Transverse colon (tissue), 4 donors: ENCODE measurements at regions not wholly inside any gene's neighbourhood (a gene's known extent, or its start where the extent isn't known, plus 50 kb on each side); places are given as distances from the start of the nearest gene placed in this dataset.

ENCODE experiments used
- DNase-seq: peaks from one replicate; pipeline ENCODE4 v3.0.0-alpha.2; 2019
- H3K27ac ChIP-seq, 4 donors: fragments of 200-600 bp; sonication (generic); 2 replicates each; pipeline ENCODE4 v1.5.1; 2016 to 2018; ENCODE audit warnings: inconsistent platforms in 4 of 4
- H3K27me3 ChIP-seq: fragments of 200-600 bp; sonication (generic); 2 replicates; pipeline ENCODE4 v1.5.1; 2017; ENCODE audit warnings: inconsistent platforms
- H3K36me3 ChIP-seq, 4 donors: fragments of 200-600 bp; sonication (generic); 2 replicates each; pipeline ENCODE4 v1.5.1; 2017 to 2019; ENCODE audit warnings: inconsistent platforms in 4 of 4
- H3K4me1 ChIP-seq, 4 donors: fragments of 200-600 bp; sonication (generic); 2 replicates each; pipeline ENCODE4 v1.5.1; 2017 to 2020; ENCODE audit warnings: inconsistent platforms in 4 of 4
- H3K4me3 ChIP-seq, 4 donors: fragments of 200-600 bp; sonication (generic); 1 replicate in 1 of 4; 2 replicates in 3 of 4; pipeline versions ENCODE4 v1.5.1 to v1.6.1; 2017 to 2019; ENCODE audit warnings: inconsistent platforms in 4 of 4
- H3K9me3 ChIP-seq, 2 donors: fragments of 200-600 bp; sonication (generic); 2 replicates each; pipeline ENCODE4 v1.5.1; 2017 to 2019; ENCODE audit warnings: inconsistent platforms in 2 of 2
- CTCF ChIP-seq, 5 experiments: fragments of 200-600 bp in 3 of 5; fragments of 450-650 bp in 2 of 5; sonication (generic) in 3 of 5; IDR thresholded peaks; 1 replicate in 2 of 5; 2 replicates in 3 of 5; pipeline ENCODE4 v1.5.1; 2016 to 2017; ENCODE audit warnings: antibody characterized with exemption in 5 of 5, inconsistent platforms in 3 of 5, mild to moderate bottlenecking in 2 of 5, moderate library complexity in 1 of 5
- EP300 ChIP-seq: sonication (generic); formaldehyde crosslinking; IDR thresholded peaks from one replicate; pipeline ENCODE4 v1.6.1; 2017; ENCODE audit warnings: antibody characterized with exemption, low read depth
- POLR2A ChIP-seq: fragments of 450-650 bp; IDR thresholded peaks from one replicate; pipeline ENCODE4 v1.6.1; 2016; ENCODE audit warnings: antibody characterized with exemption, mild to moderate bottlenecking, moderate library complexity
- POLR2AphosphoS5 ChIP-seq, 3 donors: sonication (generic); formaldehyde crosslinking; IDR thresholded peaks; one replicate each; pipeline ENCODE4 v1.6.1; 2016; ENCODE audit warnings: antibody characterized with exemption in 3 of 3
- WGBS, 2 donors: methylation state at CpG; one replicate each; pipeline ENCODE4 v1.1.5; 2018; ENCODE audit warnings: low coverage in 1 of 2; 5-methylcytosine and 5-hydroxymethylcytosine counted together
- in situ Hi-C, 4 donors: fragments of 200-750 bp; cut with MboI; loops; one replicate each; pipeline versions ENCODE4 v1.15.0 to v1.15.1; 2017; ENCODE audit warnings: low sequenced_read_pairs in 3 of 4, low pct_ligation_motif_present in 1 of 4, low pct_unique_long_range_greater_than_20kb in 1 of 4
- intact Hi-C: fragments of 100-400 bp; cut with DNase I; formaldehyde crosslinking; loops from one replicate; pipeline ENCODE4 v1.15.1; 2023; ENCODE audit warnings: low total_unique reads

DNA sequence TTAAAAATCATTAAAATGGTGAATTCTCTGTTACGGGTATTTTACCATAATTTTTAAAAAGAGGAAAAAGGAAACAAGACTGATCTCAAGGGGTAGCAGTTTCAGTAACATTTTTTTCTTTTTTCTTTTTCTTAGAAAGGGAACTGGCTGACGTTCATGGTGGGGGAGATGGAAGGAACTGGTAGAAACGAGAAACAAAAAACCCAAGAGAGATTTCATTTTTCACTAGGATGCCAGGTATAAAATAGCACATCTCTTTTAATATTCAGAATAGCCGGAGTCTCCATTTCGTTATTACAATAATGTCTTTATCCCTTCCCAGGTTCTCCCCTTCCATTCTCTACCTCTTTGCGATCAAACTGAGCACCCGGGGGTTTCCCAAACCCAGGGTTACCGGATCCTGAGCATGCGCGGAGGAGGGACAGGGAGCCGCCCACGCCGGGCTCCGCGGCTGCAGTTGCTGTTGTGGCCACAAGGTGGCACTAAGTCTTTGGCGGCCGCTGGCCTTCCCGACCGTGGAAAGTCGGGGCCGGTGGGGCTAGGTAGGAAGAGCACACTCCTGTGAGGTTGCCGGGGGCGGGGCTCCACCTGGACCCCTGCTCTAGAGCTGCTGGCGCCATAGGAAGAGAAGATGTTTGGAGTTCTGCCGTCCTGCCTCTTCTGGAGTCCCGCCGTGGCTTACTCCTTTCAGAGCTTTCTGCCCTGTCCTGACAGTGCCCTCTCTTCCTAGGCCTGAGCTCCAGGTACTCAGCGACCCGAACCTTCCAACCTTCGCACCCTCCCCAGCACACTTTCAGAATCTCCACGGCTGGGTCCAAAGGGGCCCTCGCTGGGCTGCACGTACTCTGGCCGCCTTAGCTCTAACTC lies 146.8 kb downstream of the SH3BGRL2 start:
- Histone ChIP-seq H3K4me1 (peaks cover 3 to 11% (median 8%) of the 10 kb centered on the region in 4 donors), H3K36me3 (no peaks in the 10 kb centered on the region), H3K27ac (no peak overlapping the region), H3K4me3 (peak overlapping the region in 3 of 4 donors; percentile 3 to 47 (median 16)), H3K9me3 (no peaks in the 10 kb centered on the region), H3K27me3 (no peaks in the 10 kb centered on the region)
- in situ Hi-C loops (no loop called here), intact Hi-C loops (no loop called here)
- DNase-seq = peak; percentile 80
- TF ChIP-seq POLR2A (no peak), EP300 (no peak), CTCF (IDR thresholded peaks at IDR 0.05) (peak; percentile 85 to 99 (median 98))
- WGBS, 2 donors = 12 to 24% methylated on average over 18 to 34 of the region's 34 CpGs

- whole genome bisulfite sequencing, 2 donors = 56 to 57% methylated on average over 1 to 2 of the region's 2 CpGs
- no peaks in the 10 kb centered on the region for H3K27me3 ChIP-seq
- no peak overlapping the region for H3K4me3 ChIP-seq
- H3K4me1 ChIP-seq = peaks cover 3 to 11% (median 8%) of the 10 kb centered on the region in 4 donors
- intact Hi-C loops (no loop called here), in situ Hi-C loops (no loop called here)
- DNase-seq = no peak
- TF ChIP-seq POLR2A = no peak
- no peak for TF ChIP-seq EP300
- no peak for TF ChIP-seq CTCF (IDR thresholded peaks at IDR 0.05)
- TF ChIP-seq POLR2AphosphoS5 (IDR thresholded peaks at IDR 0.05) = no peak
- no peaks in the 10 kb centered on the region for H3K9me3 ChIP-seq
- H3K27ac ChIP-seq = no peak overlapping the region
- no peaks in the 10 kb centered on the region for H3K36me3 ChIP-seq
Observed at GRCh38 chr6:79776076-79776475, 144.9 kb downstream of the SH3BGRL2 start.

GRCh38 chr6:79775222-79775621 lies 144.1 kb downstream of the SH3BGRL2 start:
- Histone ChIP-seq H3K36me3 (no peaks in the 10 kb centered on the region), H3K27me3 (no peaks in the 10 kb centered on the region), H3K27ac (no peak overlapping the region), H3K4me3 (no peak overlapping the region), H3K9me3 (no peaks in the 10 kb centered on the region), H3K4me1 (peaks cover 3 to 11% (median 8%) of the 10 kb centered on the region in 4 donors)
- no peak for DNase-seq
- TF ChIP-seq EP300 (no peak), POLR2A (no peak), CTCF (IDR thresholded peaks at IDR 0.05) (no peak), POLR2AphosphoS5 (IDR thresholded peaks at IDR 0.05) (no peak)
- intact Hi-C loops (no loop called here), in situ Hi-C loops (no loop called here)
- 82 to 100% methylated on average over 2 to 3 of the region's 3 CpGs for WGBS, 2 donors

DNA sequence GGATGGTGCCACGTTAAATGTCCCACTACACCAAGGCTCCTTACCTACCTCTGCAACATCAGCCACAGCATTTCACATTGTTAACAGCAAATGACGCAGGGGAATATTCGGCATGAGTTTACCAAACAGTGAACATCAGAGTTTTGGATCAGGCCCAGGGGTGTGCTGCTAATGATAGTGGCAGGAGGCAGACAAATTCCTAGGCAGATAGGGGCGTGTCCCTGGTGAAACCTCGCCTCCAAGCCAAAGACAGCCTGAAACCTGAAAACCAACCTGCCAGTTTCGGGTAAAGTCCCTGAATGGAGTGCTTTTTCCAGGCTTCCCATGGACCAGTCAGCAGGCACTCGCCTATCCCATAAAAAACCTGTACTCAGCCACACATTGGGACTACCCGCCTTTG lies 133.6 kb downstream of the SH3BGRL2 start:
- Histone ChIP-seq H3K9me3 (no peaks in the 10 kb centered on the region), H3K4me3 (no peak overlapping the region), H3K36me3 (no peaks in the 10 kb centered on the region), H3K27me3 (no peaks in the 10 kb centered on the region), H3K27ac (no peak overlapping the region), H3K4me1 (no peaks in the 10 kb centered on the region)
- in situ Hi-C loops = no loop called here
- intact Hi-C loops = no loop called here
- no peak for TF ChIP-seq EP300
- no peak for TF ChIP-seq POLR2A
- TF ChIP-seq CTCF (IDR thresholded peaks at IDR 0.05) = no peak
- no peak for TF ChIP-seq POLR2AphosphoS5 (IDR thresholded peaks at IDR 0.05)
- DNase-seq = no peak
- WGBS, 2 donors = 57 to 73% methylated on average over 4 to 8 of the region's 8 CpGs
